LoVo (cell line): ENCODE measurements at regions not wholly inside any gene's neighbourhood (a gene's known extent, or its start where the extent isn't known, plus 50 kb on each side); places are given as distances from the start of the nearest gene placed in this dataset.
"Not testable (repeated sequence)": the region's sequence is repeated elsewhere in the genome, so short reads cannot be mapped to it uniquely, and the experiment has no call there.

Experiments used
- DNase-seq: peaks from one replicate; pipeline ENCODE4 v3.0.0-alpha.2; 2016; ENCODE audit warnings: low spot score

- DNase-seq, result no peak
Measured at GRCh38 chr6:121641158-121641557, 205.7 kb downstream of the GJA1 start.

GRCh38 chr6:121645100-121645745, 209.8 kb downstream of the GJA1 start:
- DNase-seq, result no peak

GRCh38 chr6:121647905-121648304, 212.5 kb downstream of the GJA1 start:
- no peak for DNase-seq

GRCh38 chr6:121649951-121650350, 214.5 kb downstream of the GJA1 start:
- no peak for DNase-seq

GRCh38 chr6:121651420-121651819, 216.0 kb downstream of the GJA1 start:
- no peak for DNase-seq

GRCh38 chr6:121652223-121652622, 216.8 kb downstream of the GJA1 start:
- DNase-seq, result no peak

GRCh38 chr6:121652726-121653623, 217.5 kb downstream of the GJA1 start:
- peak; percentile 21 for DNase-seq

GRCh38 chr6:121653624-121654008, 218.2 kb downstream of the GJA1 start:
- DNase-seq, result no peak

GRCh38 chr6:121657972-121658371, 222.5 kb downstream of the GJA1 start:
- no peak for DNase-seq

- DNase-seq, result no peak
Measured at GRCh38 chr6:121660277-121660676, 224.8 kb downstream of the GJA1 start.

- no peak for DNase-seq
Measured at GRCh38 chr6:121663292-121663810, 227.9 kb downstream of the GJA1 start.

- no peak for DNase-seq
Measured at GRCh38 chr6:121664158-121664557, 228.7 kb downstream of the GJA1 start.

GRCh38 chr6:121666814-121667213, 231.4 kb downstream of the GJA1 start:
- peak; percentile 74 for DNase-seq

GRCh38 chr6:121668259-121668658, 232.8 kb downstream of the GJA1 start:
- DNase-seq, result no peak

- no peak for DNase-seq
Measured at GRCh38 chr6:121670511-121670910, 235.1 kb downstream of the GJA1 start.

- DNase-seq, result no peak
Measured at GRCh38 chr6:121677571-121677970, 242.1 kb downstream of the GJA1 start.

GRCh38 chr6:121678245-121678644, 242.8 kb downstream of the GJA1 start:
- DNase-seq, result no peak

GRCh38 chr6:121680058-121680457, 244.6 kb downstream of the GJA1 start:
- DNase-seq, result no peak

GRCh38 chr6:121682666-121683065, 247.2 kb downstream of the GJA1 start:
- no peak for DNase-seq

- not testable (repeated sequence) for DNase-seq
Measured at GRCh38 chr6:121685806-121686205, 250.4 kb downstream of the GJA1 start.

- no peak for DNase-seq
Measured at GRCh38 chr6:121686611-121687023, 251.2 kb downstream of the GJA1 start.

- DNase-seq, result no peak
Measured at GRCh38 chr6:121688974-121689373, 253.5 kb downstream of the GJA1 start.

GRCh38 chr6:121691126-121691551, 255.7 kb downstream of the GJA1 start:
- no peak for DNase-seq
